Stimulated activated effector memory CD8-positive, alpha-beta T cell treated with anti-CD3 and anti-CD28 coated beads, Interleukin-12 subunit alpha, Interleukin-12 subunit beta, amount 100 ng/mL, for 72 hours (primary cell): ENCODE measurements at regions not wholly inside any gene's neighbourhood (a gene's known extent, or its start where the extent isn't known, plus 50 kb on each side); places are given as distances from the start of the nearest gene placed in this dataset.
"Not testable (repeated sequence)": the region's sequence is repeated elsewhere in the genome, so short reads cannot be mapped to it uniquely, and the experiment has no call there.

ENCODE experiments used
- ATAC-seq: fragments of 150-1000 bp; cut with Tn5 transposase; 2 replicates; pipeline ENCODE4 v1.10.0; 2021
- DNase-seq, 2 donors: peaks; one replicate each; pipeline ENCODE4 v3.0.0; 2021 to 2022; ENCODE audit warnings: low spot score in 2 of 2
- H3K27ac Mint-ChIP-seq: one replicate; pipeline ENCODE4 v1.8.0; 2022; ENCODE audit warnings: mild to moderate bottlenecking, mixed read lengths
- H3K36me3 Mint-ChIP-seq: one replicate; pipeline ENCODE4 v1.8.0; 2022; ENCODE audit warnings: mild to moderate bottlenecking, mixed read lengths
- H3K4me1 Mint-ChIP-seq: one replicate; pipeline ENCODE4 v1.8.0; 2022; ENCODE audit warnings: mixed read lengths
- H3K4me3 Mint-ChIP-seq: one replicate; pipeline ENCODE4 v1.8.0; 2022; ENCODE audit warnings: mild to moderate bottlenecking, mixed read lengths
- H3K9me3 Mint-ChIP-seq: one replicate; pipeline ENCODE4 v1.8.0; 2022; ENCODE audit warnings: mixed read lengths

DNA sequence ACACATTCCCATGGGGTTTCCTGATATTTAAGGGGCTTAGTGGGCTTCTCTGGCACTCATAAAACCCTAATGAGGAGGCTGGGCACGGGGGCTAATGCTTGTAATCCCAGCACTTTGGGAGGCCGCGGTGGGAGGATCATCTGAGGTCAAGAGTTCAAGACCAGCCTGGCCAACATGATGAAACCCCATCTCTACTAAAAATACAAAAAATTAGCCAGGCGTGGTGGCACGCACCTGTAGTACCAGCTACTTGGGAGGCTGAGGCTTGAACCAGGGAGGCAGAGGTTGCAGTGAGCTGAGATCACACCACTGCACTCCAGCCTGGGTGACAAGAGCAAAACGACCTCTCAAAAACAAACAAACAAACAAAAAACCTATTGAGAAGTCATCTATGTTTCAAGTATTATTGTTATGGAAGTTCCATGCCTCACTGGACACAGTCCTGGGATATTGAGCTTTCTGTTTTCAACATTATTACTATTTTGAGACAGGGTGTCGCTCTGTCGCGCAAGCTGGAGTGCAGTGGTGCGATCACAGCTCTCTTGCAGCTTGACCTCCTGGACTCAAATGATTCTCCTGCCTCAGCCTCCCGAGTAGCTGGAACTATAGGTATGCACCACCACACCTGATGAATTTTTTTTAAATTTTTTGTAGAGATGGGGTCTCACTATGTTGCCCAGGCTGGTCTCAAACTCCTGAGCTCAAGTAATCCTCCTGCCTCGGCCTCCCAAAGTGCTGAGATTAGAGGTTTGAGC, 297.9 kb downstream of the GOLGA6L6 start:
- H3K4me3 Mint-ChIP-seq, H3K9me3 Mint-ChIP-seq, ATAC-seq, H3K27ac Mint-ChIP-seq, H3K36me3 Mint-ChIP-seq, H3K4me1 Mint-ChIP-seq, DNase-seq: not testable (repeated sequence)

- not testable (repeated sequence) for H3K9me3 Mint-ChIP-seq, H3K4me3 Mint-ChIP-seq, H3K36me3 Mint-ChIP-seq, DNase-seq, ATAC-seq, H3K4me1 Mint-ChIP-seq, H3K27ac Mint-ChIP-seq
These were observed 301.2 kb downstream of the GOLGA6L6 start for GRCh38 chr15:20240366-20240917.

GRCh38 chr15:20239186-20239585, 302.4 kb downstream of the GOLGA6L6 start:
- H3K9me3 Mint-ChIP-seq, H3K27ac Mint-ChIP-seq, H3K4me3 Mint-ChIP-seq, H3K36me3 Mint-ChIP-seq, H3K4me1 Mint-ChIP-seq, DNase-seq, ATAC-seq: not testable (repeated sequence)

DNA sequence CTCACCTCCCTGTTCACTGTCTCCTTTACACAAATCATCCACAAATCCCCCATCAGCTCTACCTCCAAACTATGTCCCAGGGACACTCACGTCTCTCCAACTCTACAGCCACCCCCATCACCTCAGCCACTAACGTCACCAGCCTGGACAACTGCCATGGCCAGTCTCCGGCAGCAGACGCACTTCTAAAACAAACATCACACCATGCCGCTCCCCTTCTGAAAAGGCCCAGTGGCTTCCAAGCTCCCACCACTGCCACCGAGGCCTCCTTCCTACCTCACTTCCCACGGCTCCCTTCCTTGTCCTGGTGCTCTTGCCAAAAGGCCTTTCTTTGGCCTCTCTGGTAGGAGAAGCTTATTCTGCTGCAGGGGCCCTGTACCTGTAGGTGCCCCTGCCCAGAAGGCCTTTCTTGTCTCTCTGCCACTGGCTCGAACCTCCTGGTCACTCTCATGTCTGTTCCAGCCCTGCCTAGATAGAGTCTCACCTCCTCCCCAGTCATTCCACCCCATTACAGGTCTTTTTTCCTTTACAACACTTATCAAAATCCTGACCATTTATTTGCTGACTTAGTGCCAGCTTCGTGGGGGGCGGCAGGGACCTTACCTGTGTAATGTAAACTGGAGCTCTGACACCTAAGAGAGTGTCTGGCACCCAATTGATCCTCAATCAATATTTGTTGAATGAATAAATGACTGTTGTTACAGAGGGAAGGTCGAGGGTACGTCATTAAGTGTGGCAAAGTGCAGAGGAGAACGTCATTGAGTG, 304.2 kb downstream of the GOLGA6L6 start:
- H3K4me1 Mint-ChIP-seq, H3K36me3 Mint-ChIP-seq, H3K4me3 Mint-ChIP-seq, H3K9me3 Mint-ChIP-seq, DNase-seq, H3K27ac Mint-ChIP-seq, ATAC-seq: not testable (repeated sequence)

GRCh38 chr15:20235728-20236127, 305.9 kb downstream of the GOLGA6L6 start:
- not testable (repeated sequence) for H3K27ac Mint-ChIP-seq, H3K4me1 Mint-ChIP-seq, DNase-seq, ATAC-seq, H3K36me3 Mint-ChIP-seq, H3K9me3 Mint-ChIP-seq, H3K4me3 Mint-ChIP-seq

- H3K9me3 Mint-ChIP-seq, H3K4me3 Mint-ChIP-seq, H3K4me1 Mint-ChIP-seq, H3K27ac Mint-ChIP-seq, ATAC-seq, H3K36me3 Mint-ChIP-seq, DNase-seq: not testable (repeated sequence)
These were observed 307.5 kb downstream of the GOLGA6L6 start for GRCh38 chr15:20234006-20234540.

DNA sequence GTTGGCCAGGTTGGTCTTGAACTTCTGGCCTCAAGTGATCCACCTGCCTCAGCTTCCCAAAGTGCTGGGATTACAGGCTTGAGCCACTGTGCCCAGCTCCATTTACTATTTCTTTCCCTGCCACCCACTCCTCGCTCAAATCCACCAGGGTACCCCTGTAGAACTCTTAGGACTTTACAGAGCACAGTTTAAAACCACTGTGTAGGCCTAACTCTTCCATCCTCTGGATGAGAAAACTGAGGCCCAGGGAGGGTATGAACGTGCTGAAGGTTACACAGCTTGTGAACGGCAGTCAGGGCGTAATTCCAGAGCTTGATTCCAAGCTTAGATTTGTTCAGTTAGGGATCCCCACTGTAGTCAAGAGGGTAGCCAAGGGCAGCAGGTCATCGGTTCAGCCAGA, 309.1 kb downstream of the GOLGA6L6 start:
- not testable (repeated sequence) for H3K27ac Mint-ChIP-seq, ATAC-seq, H3K36me3 Mint-ChIP-seq, DNase-seq, H3K4me1 Mint-ChIP-seq, H3K9me3 Mint-ChIP-seq, H3K4me3 Mint-ChIP-seq

DNA sequence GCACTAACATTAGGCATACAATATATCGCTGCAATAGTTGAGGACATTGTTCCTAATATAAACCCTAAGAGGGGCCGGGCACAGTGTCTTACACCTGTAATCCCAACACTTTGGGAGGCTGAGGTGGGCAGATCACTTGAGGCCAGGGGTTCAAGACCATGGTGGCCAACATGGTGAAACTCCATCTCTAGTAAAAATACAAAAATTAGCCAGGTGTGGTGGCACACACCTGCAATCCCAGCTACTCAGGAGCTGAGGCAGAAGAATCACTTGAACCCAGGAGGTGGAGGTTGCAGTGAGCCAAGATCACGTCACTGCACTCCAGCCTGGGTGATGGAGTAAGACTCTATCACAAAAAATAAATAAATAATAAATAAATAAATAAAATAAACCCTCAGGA, 310.9 kb downstream of the GOLGA6L6 start:
- H3K36me3 Mint-ChIP-seq, H3K9me3 Mint-ChIP-seq, H3K4me3 Mint-ChIP-seq, H3K4me1 Mint-ChIP-seq, H3K27ac Mint-ChIP-seq, ATAC-seq, DNase-seq: not testable (repeated sequence)

- ATAC-seq, H3K36me3 Mint-ChIP-seq, H3K4me3 Mint-ChIP-seq, H3K9me3 Mint-ChIP-seq, DNase-seq, H3K4me1 Mint-ChIP-seq, H3K27ac Mint-ChIP-seq: not testable (repeated sequence)
These were observed 312.8 kb downstream of the GOLGA6L6 start for GRCh38 chr15:20228791-20229190.

DNA sequence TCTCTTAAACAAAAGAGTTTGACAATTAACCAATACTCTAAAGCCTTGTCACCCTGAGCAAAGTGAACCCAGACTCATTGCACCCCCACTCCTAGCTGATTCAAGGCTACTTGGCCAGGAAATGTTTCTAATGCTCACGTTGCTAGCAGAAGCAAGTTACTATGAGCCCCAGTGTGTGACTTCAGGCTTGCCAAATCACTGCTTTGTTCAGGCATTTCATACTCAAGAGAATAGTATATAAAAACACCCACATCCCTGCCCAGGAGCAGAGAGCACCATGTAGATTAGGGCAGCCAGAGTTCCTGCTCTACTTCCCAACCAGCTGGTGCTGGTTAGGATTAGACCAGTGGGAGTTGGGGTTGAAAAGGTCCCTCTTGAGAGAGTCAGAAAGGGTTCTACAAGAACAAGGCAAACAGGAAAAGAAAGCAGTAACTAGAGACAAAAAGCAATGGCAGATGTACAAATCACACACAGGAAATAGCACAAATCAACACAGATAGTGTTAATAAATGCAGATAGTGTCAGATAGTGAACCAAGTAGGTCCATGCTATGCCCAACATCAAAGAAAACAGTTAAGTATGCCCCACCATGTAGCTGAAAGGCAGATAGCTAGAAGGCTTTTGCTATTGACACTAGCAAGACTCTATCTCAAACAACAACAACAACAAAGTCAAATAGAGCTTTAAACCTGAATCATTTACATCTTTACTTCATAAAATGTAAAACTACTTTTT, 314.3 kb downstream of the GOLGA6L6 start:
- H3K27ac Mint-ChIP-seq, H3K4me3 Mint-ChIP-seq: not testable (repeated sequence)

DNA sequence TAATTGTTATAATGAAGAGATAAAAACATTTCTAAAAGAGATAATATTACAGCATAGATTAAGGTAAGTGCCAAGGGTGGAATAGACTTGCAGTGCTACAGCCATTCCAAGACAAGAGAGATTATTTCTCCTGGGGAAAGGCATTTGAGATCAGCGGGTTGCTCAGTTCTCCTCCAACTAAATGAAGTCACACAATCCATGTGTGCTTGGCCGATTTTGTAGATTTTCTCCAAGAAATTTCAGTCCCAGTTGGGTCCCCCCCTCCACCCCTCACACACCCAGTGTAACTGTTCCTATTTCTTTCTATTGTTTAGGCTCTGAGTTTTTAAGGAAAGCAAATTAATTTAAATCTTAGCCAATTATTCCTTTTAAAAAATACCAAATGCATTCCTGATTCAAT, 315.1 kb downstream of the GOLGA6L6 start:
- H3K9me3 Mint-ChIP-seq, DNase-seq, ATAC-seq, H3K4me1 Mint-ChIP-seq, H3K4me3 Mint-ChIP-seq, H3K27ac Mint-ChIP-seq, H3K36me3 Mint-ChIP-seq: not testable (repeated sequence)

More for the DNA sequence above, 314.3 kb downstream of the GOLGA6L6 start:
- H3K36me3 Mint-ChIP-seq, H3K4me1 Mint-ChIP-seq, DNase-seq, H3K9me3 Mint-ChIP-seq, ATAC-seq: not testable (repeated sequence)

GRCh38 chr15:20221063-20221462, 320.5 kb downstream of the GOLGA6L6 start:
- H3K4me3 Mint-ChIP-seq, H3K36me3 Mint-ChIP-seq, H3K27ac Mint-ChIP-seq, H3K4me1 Mint-ChIP-seq, H3K9me3 Mint-ChIP-seq, DNase-seq: not testable (repeated sequence)
- peak; percentile 38 for ATAC-seq

DNA sequence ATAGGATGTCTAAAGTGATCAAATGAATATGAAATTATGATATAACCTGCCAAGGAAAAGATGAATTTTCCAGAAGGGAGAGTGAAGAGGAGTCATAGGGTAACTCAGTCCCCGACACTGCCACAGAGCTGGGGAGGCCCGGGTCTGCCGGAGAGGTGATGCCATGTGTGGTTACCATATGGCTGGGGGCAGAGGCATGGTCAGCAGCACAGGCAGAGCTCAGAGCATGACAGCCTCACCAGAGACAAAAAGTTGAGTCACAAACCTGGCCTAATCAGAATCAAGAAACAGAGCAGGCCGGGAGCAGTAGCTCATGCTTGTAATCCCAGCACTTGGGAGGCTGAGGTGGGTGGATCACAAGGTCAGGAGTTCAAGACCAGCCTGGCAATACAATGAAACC, 322.4 kb downstream of the GOLGA6L6 start:
- H3K36me3 Mint-ChIP-seq, H3K4me3 Mint-ChIP-seq, DNase-seq, H3K9me3 Mint-ChIP-seq, H3K4me1 Mint-ChIP-seq, H3K27ac Mint-ChIP-seq: not testable (repeated sequence)
- peak; percentile 50 for ATAC-seq

GRCh38 chr15:20215700-20216099, 325.9 kb downstream of the GOLGA6L6 start:
- not testable (repeated sequence) for H3K9me3 Mint-ChIP-seq, H3K4me3 Mint-ChIP-seq, DNase-seq, ATAC-seq, H3K27ac Mint-ChIP-seq, H3K4me1 Mint-ChIP-seq, H3K36me3 Mint-ChIP-seq

DNA sequence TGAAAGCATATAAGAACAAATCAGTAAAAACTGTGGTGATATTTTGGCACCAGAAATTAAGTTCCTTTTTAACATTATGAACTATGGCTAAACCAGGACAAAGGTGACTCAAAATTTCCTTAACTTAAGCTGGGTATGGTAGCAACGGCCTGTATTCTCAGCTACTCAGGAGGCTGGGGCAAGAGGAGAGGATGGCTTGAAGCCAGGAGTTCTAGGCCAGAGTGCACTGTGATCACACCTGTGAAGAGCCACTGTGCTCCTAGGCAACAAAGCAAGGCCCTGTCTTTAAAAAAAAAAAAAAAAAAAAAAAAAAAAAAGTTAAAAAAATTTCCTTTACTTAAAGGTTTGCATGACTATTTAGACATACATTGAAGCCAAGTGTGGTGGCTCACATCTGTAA, 327.5 kb downstream of the GOLGA6L6 start:
- H3K36me3 Mint-ChIP-seq, H3K4me3 Mint-ChIP-seq, H3K27ac Mint-ChIP-seq, H3K9me3 Mint-ChIP-seq, ATAC-seq, DNase-seq, H3K4me1 Mint-ChIP-seq: not testable (repeated sequence)
